ENCODE measurements at regions not wholly inside any gene's neighbourhood (a gene's known extent, or its start where the extent isn't known, plus 50 kb on each side); places are given as distances from the start of the nearest gene placed in this dataset.
"Not testable (repeated sequence)": the region's sequence is repeated elsewhere in the genome, so short reads cannot be mapped to it uniquely, and the experiment has no call there.

GRCh38 chr11:57047610-57048009 is 58.9 kb downstream of the OR5AK2 start:
- DNase-seq (ENCODE audit: low read depth), result no peak

GRCh38 chr11:57049749-57050148 is 61.0 kb downstream of the OR5AK2 start:
- DNase-seq (ENCODE audit: low read depth), result no peak

- no peak for DNase-seq (ENCODE audit: low read depth)
Observed at GRCh38 chr11:57054817-57055216, 66.1 kb downstream of the OR5AK2 start.

GRCh38 chr11:57055744-57056143 is 67.0 kb downstream of the OR5AK2 start:
- no peak for DNase-seq (ENCODE audit: low read depth)

- DNase-seq (ENCODE audit: low read depth), result no peak
Observed at GRCh38 chr11:57056735-57057134, 68.0 kb downstream of the OR5AK2 start.

- DNase-seq (ENCODE audit: low read depth), result no peak
Observed at GRCh38 chr11:57057561-57057960, 68.8 kb downstream of the OR5AK2 start.

GRCh38 chr11:57062957-57063356 is 74.2 kb downstream of the OR5AK2 start:
- DNase-seq (ENCODE audit: low read depth), result not testable (repeated sequence)

- DNase-seq (ENCODE audit: low read depth), result no peak
Observed at GRCh38 chr11:57069942-57070341, 81.2 kb downstream of the OR5AK2 start.

GRCh38 chr11:57071829-57072228 is 83.1 kb downstream of the OR5AK2 start:
- peak; percentile 40 for DNase-seq (ENCODE audit: low read depth)

- DNase-seq (ENCODE audit: low read depth), result peak; percentile 92
Observed at GRCh38 chr11:57072640-57073039, 83.9 kb downstream of the OR5AK2 start.

GRCh38 chr11:57073128-57073527 is 84.4 kb downstream of the OR5AK2 start:
- DNase-seq (ENCODE audit: low read depth), result peak; percentile 14

- no peak for DNase-seq (ENCODE audit: low read depth)
Observed at GRCh38 chr11:57081356-57081755, 92.6 kb downstream of the OR5AK2 start.

- DNase-seq (ENCODE audit: low read depth), result no peak
Observed at GRCh38 chr11:57082125-57082524, 93.4 kb downstream of the OR5AK2 start.

- DNase-seq (ENCODE audit: low read depth), result no peak
Observed at GRCh38 chr11:57083641-57084385, 95.1 kb downstream of the OR5AK2 start.

GRCh38 chr11:57085611-57086010 is 96.1 kb upstream of the LRRC55 start:
- peak; percentile 7 for DNase-seq (ENCODE audit: low read depth)

- DNase-seq (ENCODE audit: low read depth), result no peak
Observed at GRCh38 chr11:57087991-57088390, 93.8 kb upstream of the LRRC55 start.

GRCh38 chr11:57092028-57092698 is 89.6 kb upstream of the LRRC55 start:
- DNase-seq (ENCODE audit: low read depth), result no peak

- peak; percentile 23 for DNase-seq (ENCODE audit: low read depth)
Observed at GRCh38 chr11:57094181-57094935, 87.4 kb upstream of the LRRC55 start.

GRCh38 chr11:57095417-57095816 is 86.3 kb upstream of the LRRC55 start:
- DNase-seq (ENCODE audit: low read depth), result no peak

GRCh38 chr11:57095896-57096295 is 85.9 kb upstream of the LRRC55 start:
- no peak for DNase-seq (ENCODE audit: low read depth)

- DNase-seq (ENCODE audit: low read depth), result no peak
Observed at GRCh38 chr11:57097149-57097548, 84.6 kb upstream of the LRRC55 start.

- no peak for DNase-seq (ENCODE audit: low read depth)
Observed at GRCh38 chr11:57098191-57098590, 83.6 kb upstream of the LRRC55 start.
